ENCODE measurements at regions not wholly inside any gene's neighbourhood (a gene's known extent, or its start where the extent isn't known, plus 50 kb on each side); places are given as distances from the start of the nearest gene placed in this dataset.

GRCh38 chr4:123484291-123484926, 87.8 kb downstream of the SPRY1 start:
- Mint-ChIP-seq H3K27ac (no peak overlapping the region), H3K4me3 (no peak overlapping the region), H3K4me1 (peaks cover 1% of the 10 kb centered on the region), H3K36me3 (ENCODE audit: low read depth) (no peaks in the 10 kb centered on the region), H3K9me3 (no peaks in the 10 kb centered on the region), H3K27me3 (ENCODE audit: low read depth) (no peaks in the 10 kb centered on the region)
- no peak for TF ChIP-seq CTCF (IDR thresholded peaks at IDR 0.05; ENCODE audit: unreplicated experiment in 3 of 3)

GRCh38 chr4:123485601-123486000, 89.0 kb downstream of the SPRY1 start:
- no peaks in the 10 kb centered on the region for H3K4me1 Mint-ChIP-seq
- H3K36me3 Mint-ChIP-seq (ENCODE audit: low read depth): no peaks in the 10 kb centered on the region
- TF ChIP-seq CTCF (IDR thresholded peaks at IDR 0.05; ENCODE audit: unreplicated experiment in 3 of 3): no peak
- peak overlapping the region; percentile 33 to 91 (median 52) for H3K27ac Mint-ChIP-seq
- no peaks in the 10 kb centered on the region for H3K27me3 Mint-ChIP-seq (ENCODE audit: low read depth)
- no peak overlapping the region for H3K4me3 Mint-ChIP-seq
- no peaks in the 10 kb centered on the region for H3K9me3 Mint-ChIP-seq

GRCh38 chr4:123488916-123489315, 92.3 kb downstream of the SPRY1 start:
- H3K9me3 Mint-ChIP-seq: peaks cover 2% of the 10 kb centered on the region

GRCh38 chr4:123495530-123495929, 98.9 kb downstream of the SPRY1 start:
- no peak overlapping the region for H3K27ac Mint-ChIP-seq
- H3K4me1 Mint-ChIP-seq: no peaks in the 10 kb centered on the region
- TF ChIP-seq CTCF (IDR thresholded peaks at IDR 0.05; ENCODE audit: unreplicated experiment in 3 of 3): no peak
- peaks cover 3% of the 10 kb centered on the region for H3K36me3 Mint-ChIP-seq (ENCODE audit: low read depth)
- peaks cover 10% of the 10 kb centered on the region for H3K9me3 Mint-ChIP-seq
- H3K27me3 Mint-ChIP-seq (ENCODE audit: low read depth): no peaks in the 10 kb centered on the region
- no peak overlapping the region for H3K4me3 Mint-ChIP-seq

More at GRCh38 chr4:123488916-123489315, 92.3 kb downstream of the SPRY1 start:
- Mint-ChIP-seq H3K4me1 (no peaks in the 10 kb centered on the region), H3K27ac (no peak overlapping the region), H3K4me3 (no peak overlapping the region), H3K36me3 (ENCODE audit: low read depth) (no peaks in the 10 kb centered on the region), H3K27me3 (ENCODE audit: low read depth) (no peaks in the 10 kb centered on the region)
- no peak for TF ChIP-seq CTCF (IDR thresholded peaks at IDR 0.05; ENCODE audit: unreplicated experiment in 3 of 3)

GRCh38 chr4:123496421-123496820, 99.8 kb downstream of the SPRY1 start:
- TF ChIP-seq CTCF (IDR thresholded peaks at IDR 0.05; ENCODE audit: unreplicated experiment in 3 of 3): no peak

GRCh38 chr4:123497340-123497739, 100.7 kb downstream of the SPRY1 start:
- Mint-ChIP-seq H3K4me1 (no peaks in the 10 kb centered on the region), H3K36me3 (ENCODE audit: low read depth) (peaks cover 3% of the 10 kb centered on the region), H3K9me3 (peaks cover 9% of the 10 kb centered on the region), H3K4me3 (no peak overlapping the region), H3K27me3 (ENCODE audit: low read depth) (no peaks in the 10 kb centered on the region), H3K27ac (no peak overlapping the region)
- no peak for TF ChIP-seq CTCF (IDR thresholded peaks at IDR 0.05; ENCODE audit: unreplicated experiment in 3 of 3)

More at GRCh38 chr4:123496421-123496820, 99.8 kb downstream of the SPRY1 start:
- H3K27me3 Mint-ChIP-seq (ENCODE audit: low read depth): no peaks in the 10 kb centered on the region
- no peak overlapping the region for H3K4me3 Mint-ChIP-seq
- H3K27ac Mint-ChIP-seq: no peak overlapping the region
- H3K4me1 Mint-ChIP-seq: no peaks in the 10 kb centered on the region
- peaks cover 3% of the 10 kb centered on the region for H3K36me3 Mint-ChIP-seq (ENCODE audit: low read depth)
- H3K9me3 Mint-ChIP-seq: peaks cover 10% of the 10 kb centered on the region
